ENCODE measurements at regions not wholly inside any gene's neighbourhood (a gene's known extent, or its start where the extent isn't known, plus 50 kb on each side); places are given as distances from the start of the nearest gene placed in this dataset.

GRCh38 chr10:26621243-26621888 lies 76.1 kb upstream of the PDSS1 start:
- Mint-ChIP-seq H3K27ac (no peak overlapping the region), H3K36me3 (ENCODE audit: low read depth) (no peaks in the 10 kb centered on the region), H3K4me1 (ENCODE audit: low read depth) (no peaks in the 10 kb centered on the region), H3K27me3 (ENCODE audit: insufficient read depth) (peaks cover 11% of the 10 kb centered on the region), H3K9me3 (no peaks in the 10 kb centered on the region), H3K4me3 (no peak overlapping the region)
- TF ChIP-seq CTCF (IDR thresholded peaks at IDR 0.05), result no peak
- DNase-seq, result no peak

- H3K4me3 Mint-ChIP-seq, result no peak overlapping the region
Measured at GRCh38 chr10:26621889-26622711, 75.4 kb upstream of the PDSS1 start.

DNA sequence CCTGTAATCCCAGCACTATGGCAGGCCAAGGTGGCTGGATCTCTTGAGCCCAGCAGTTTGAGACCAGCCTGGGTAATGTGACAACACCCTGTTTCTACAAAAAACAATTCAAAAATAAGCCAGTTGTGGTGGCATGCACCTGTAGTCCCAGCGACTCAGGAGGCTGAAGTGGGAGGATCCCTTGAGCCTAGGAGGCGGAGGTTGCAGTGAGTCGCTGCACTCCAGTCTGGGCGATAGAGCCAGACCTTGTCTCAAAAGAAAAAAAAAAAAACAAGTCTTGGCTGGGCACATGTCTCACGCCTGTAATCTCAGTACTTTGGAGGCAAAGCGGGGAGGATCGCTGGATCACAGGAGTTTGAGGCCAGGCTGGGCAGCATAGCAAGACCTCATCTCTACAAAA lies 74.6 kb upstream of the PDSS1 start:
- Mint-ChIP-seq H3K36me3 (ENCODE audit: low read depth) (no peaks in the 10 kb centered on the region), H3K27ac (no peak overlapping the region), H3K4me1 (ENCODE audit: low read depth) (no peaks in the 10 kb centered on the region), H3K4me3 (no peak overlapping the region), H3K9me3 (no peaks in the 10 kb centered on the region), H3K27me3 (ENCODE audit: insufficient read depth) (peaks cover 13% of the 10 kb centered on the region)
- TF ChIP-seq CTCF (IDR thresholded peaks at IDR 0.05), result no peak
- no peak for DNase-seq

More at GRCh38 chr10:26621889-26622711, 75.4 kb upstream of the PDSS1 start:
- no peak for DNase-seq
- no peaks in the 10 kb centered on the region for H3K4me1 Mint-ChIP-seq (ENCODE audit: low read depth)
- no peak overlapping the region for H3K27ac Mint-ChIP-seq
- H3K9me3 Mint-ChIP-seq, result no peaks in the 10 kb centered on the region
- H3K27me3 Mint-ChIP-seq (ENCODE audit: insufficient read depth), result peaks cover 11% of the 10 kb centered on the region
- TF ChIP-seq CTCF (IDR thresholded peaks at IDR 0.05), result no peak
- H3K36me3 Mint-ChIP-seq (ENCODE audit: low read depth), result no peaks in the 10 kb centered on the region

DNA sequence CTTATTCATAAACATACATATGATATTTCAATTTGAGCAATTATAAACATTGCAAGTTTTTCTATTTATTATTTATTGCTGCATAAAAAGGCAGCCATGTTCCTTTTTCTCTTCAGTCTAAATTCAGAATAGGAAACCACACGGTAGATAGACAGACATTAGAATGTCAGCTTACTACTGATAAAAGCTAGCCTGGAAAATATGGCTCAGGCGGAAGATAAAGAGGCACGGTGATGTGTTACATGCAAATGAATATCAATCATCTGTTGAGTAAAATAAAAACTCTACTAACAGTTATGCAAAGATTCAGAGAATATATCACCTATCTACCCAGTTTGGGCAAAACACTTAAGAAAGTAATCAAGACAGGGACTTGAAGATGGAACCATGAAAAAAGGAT lies 73.5 kb upstream of the PDSS1 start:
- Mint-ChIP-seq H3K9me3 (no peaks in the 10 kb centered on the region), H3K4me3 (no peak overlapping the region), H3K27me3 (ENCODE audit: insufficient read depth) (peaks cover 14% of the 10 kb centered on the region), H3K36me3 (ENCODE audit: low read depth) (no peaks in the 10 kb centered on the region), H3K4me1 (ENCODE audit: low read depth) (no peaks in the 10 kb centered on the region), H3K27ac (no peak overlapping the region)
- DNase-seq, result no peak
- TF ChIP-seq CTCF (IDR thresholded peaks at IDR 0.05), result no peak

- no peak for DNase-seq
- no peaks in the 10 kb centered on the region for H3K9me3 Mint-ChIP-seq
- no peaks in the 10 kb centered on the region for H3K4me1 Mint-ChIP-seq (ENCODE audit: low read depth)
- no peaks in the 10 kb centered on the region for H3K36me3 Mint-ChIP-seq (ENCODE audit: low read depth)
- H3K27ac Mint-ChIP-seq, result no peak overlapping the region
- H3K27me3 Mint-ChIP-seq (ENCODE audit: insufficient read depth), result peaks cover 17% of the 10 kb centered on the region
- H3K4me3 Mint-ChIP-seq, result no peak overlapping the region
- no peak for TF ChIP-seq CTCF (IDR thresholded peaks at IDR 0.05)
Measured at GRCh38 chr10:26626066-26626465, 71.4 kb upstream of the PDSS1 start.
